Stimulated activated naive B cell treated with anti-CD40 and anti-IgM and Interleukin-4, amounts not matched to agents 10 μg/mL and 1 μg/mL and 100 μg/mL, for 72 hours (primary cell): ENCODE measurements at regions not wholly inside any gene's neighbourhood (a gene's known extent, or its start where the extent isn't known, plus 50 kb on each side); places are given as distances from the start of the nearest gene placed in this dataset.

Experiments used
- ATAC-seq, 2 donors: fragments of 150-1000 bp; cut with Tn5 transposase; replicated peaks; 2 replicates each; pipeline ENCODE4 v1.10.0; 2021; ENCODE audit warnings: moderate library complexity in 1 of 2
- DNase-seq: peaks from one replicate; pipeline ENCODE4 v3.0.0; 2021
- H3K27ac Mint-ChIP-seq: one replicate; pipeline ENCODE4 v1.8.0; 2022; ENCODE audit warnings: mild to moderate bottlenecking, mixed read lengths
- H3K27me3 Mint-ChIP-seq, 2 donors: one replicate each; pipeline ENCODE4 v1.8.0; 2022; ENCODE audit warnings: mixed read lengths in 2 of 2
- H3K36me3 Mint-ChIP-seq, 2 donors: one replicate each; pipeline ENCODE4 v1.8.0; 2022; ENCODE audit warnings: mixed read lengths in 2 of 2, mild to moderate bottlenecking in 1 of 2
- H3K4me1 Mint-ChIP-seq, 2 donors: one replicate each; pipeline ENCODE4 v1.8.0; 2022; ENCODE audit warnings: mixed read lengths in 2 of 2, mild to moderate bottlenecking in 1 of 2
- H3K4me3 Mint-ChIP-seq, 2 donors: one replicate each; pipeline ENCODE4 v1.8.0; 2022; ENCODE audit warnings: mild to moderate bottlenecking in 2 of 2, mixed read lengths in 2 of 2, moderate library complexity in 1 of 2
- H3K9me3 Mint-ChIP-seq, 2 donors: one replicate each; pipeline ENCODE4 v1.8.0; 2022; ENCODE audit warnings: mixed read lengths in 2 of 2, mild to moderate bottlenecking in 1 of 2

DNA sequence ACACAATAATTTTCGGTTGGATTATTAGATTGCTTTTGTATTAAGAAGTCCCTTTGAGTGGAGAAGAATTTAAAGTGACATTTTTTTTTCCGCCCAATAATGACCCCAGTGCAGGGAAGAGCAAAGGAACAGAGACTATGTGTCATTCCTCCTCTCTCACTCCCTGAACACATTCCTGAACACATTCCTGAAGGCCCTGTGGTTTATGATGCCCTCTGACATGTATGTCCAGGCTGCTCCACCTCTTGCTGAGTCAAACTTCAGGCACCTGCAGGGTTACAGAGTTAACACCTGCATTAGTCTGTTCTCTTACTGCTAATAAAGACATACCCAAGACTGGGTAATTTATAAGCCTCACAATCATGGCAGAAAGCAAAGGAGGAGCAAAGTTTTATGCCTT is 704.0 kb upstream of the LRRN3 start:
- Mint-ChIP-seq H3K4me3 (no peak overlapping the region), H3K9me3 (no peaks in the 10 kb centered on the region), H3K4me1 (no peaks in the 10 kb centered on the region), H3K27me3 (no peaks in the 10 kb centered on the region), H3K27ac (no peak overlapping the region), H3K36me3 (no peaks in the 10 kb centered on the region)
- DNase-seq: no peak
- no peak for ATAC-seq

- Mint-ChIP-seq H3K4me3 (no peak overlapping the region), H3K36me3 (no peaks in the 10 kb centered on the region), H3K4me1 (no peaks in the 10 kb centered on the region), H3K9me3 (peaks cover 0 to 4% of the 10 kb centered on the region in 2 donors), H3K27me3 (no peaks in the 10 kb centered on the region), H3K27ac (no peak overlapping the region)
- ATAC-seq: no peak
- DNase-seq: no peak
Observed at GRCh38 chr7:110387689-110388088, 703.2 kb upstream of the LRRN3 start.

DNA sequence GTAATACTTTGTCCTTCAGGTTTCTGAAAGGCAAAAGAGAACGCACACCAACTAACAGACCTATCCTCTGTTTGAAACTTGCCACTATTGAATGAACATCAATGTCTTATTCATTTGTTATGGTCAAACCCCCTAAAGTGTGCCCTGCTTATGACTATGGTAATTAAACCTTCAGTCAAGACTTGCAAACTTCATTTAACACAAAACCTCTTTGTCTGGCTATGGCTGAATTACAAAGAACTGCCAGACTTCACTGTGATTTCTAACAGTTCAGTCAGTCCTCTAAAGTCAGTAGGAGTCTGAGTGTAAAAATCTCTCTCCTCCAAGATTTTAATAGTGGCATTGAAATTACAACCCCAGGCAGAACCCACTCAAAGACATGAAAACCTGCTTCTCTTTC is 702.5 kb upstream of the LRRN3 start:
- Mint-ChIP-seq H3K27ac (no peak overlapping the region), H3K27me3 (no peaks in the 10 kb centered on the region), H3K36me3 (no peaks in the 10 kb centered on the region), H3K9me3 (peaks cover 0 to 4% of the 10 kb centered on the region in 2 donors), H3K4me3 (no peak overlapping the region), H3K4me1 (no peaks in the 10 kb centered on the region)
- no peak for ATAC-seq
- DNase-seq: no peak

- peaks cover 4% of the 10 kb centered on the region in 2 donors for H3K9me3 Mint-ChIP-seq
- no peak for ATAC-seq
- no peaks in the 10 kb centered on the region for H3K36me3 Mint-ChIP-seq
- no peak overlapping the region for H3K4me3 Mint-ChIP-seq
- no peaks in the 10 kb centered on the region for H3K4me1 Mint-ChIP-seq
- no peaks in the 10 kb centered on the region for H3K27me3 Mint-ChIP-seq
- DNase-seq: no peak
- no peak overlapping the region for H3K27ac Mint-ChIP-seq
Observed at GRCh38 chr7:110396021-110396420, 694.9 kb upstream of the LRRN3 start.

DNA sequence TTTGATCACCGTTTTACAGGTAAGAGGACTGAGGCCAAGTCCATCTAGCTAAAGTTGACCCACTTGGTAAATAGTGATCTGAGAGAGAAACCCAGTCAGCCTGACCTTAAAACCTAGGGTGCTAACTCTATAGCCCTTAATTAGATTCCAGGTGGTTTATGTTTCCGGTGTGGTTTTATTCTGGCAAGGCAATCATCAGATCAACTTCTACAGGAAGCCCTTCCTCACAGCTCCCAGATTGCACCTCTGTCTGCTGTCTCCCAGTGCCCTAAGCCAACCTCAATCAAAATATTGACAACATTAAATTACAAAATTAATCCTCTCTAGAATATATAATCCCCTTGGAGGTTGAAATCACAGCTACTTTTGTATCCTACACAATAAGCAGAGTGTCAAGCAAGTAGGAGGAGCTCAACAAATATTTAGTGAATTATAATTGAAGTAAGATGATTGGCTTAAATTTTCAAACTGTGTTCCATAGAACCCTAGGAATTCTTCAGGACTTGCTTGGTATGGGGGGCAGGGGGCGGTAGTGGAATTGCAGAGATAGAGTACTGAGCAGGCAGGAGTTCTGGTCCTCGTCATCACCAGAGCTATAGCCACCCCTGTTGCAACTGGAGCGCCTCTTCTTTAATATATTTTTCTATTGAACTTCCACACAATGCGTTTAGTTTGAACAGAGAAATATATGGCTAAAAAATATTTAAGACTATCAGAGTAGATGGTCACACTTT is 692.8 kb upstream of the LRRN3 start:
- H3K36me3 Mint-ChIP-seq: no peaks in the 10 kb centered on the region
- no peak overlapping the region for H3K4me3 Mint-ChIP-seq
- no peak overlapping the region for H3K27ac Mint-ChIP-seq
- DNase-seq (no peak), ATAC-seq (no peak)
- H3K27me3 Mint-ChIP-seq: no peaks in the 10 kb centered on the region
- H3K4me1 Mint-ChIP-seq: no peaks in the 10 kb centered on the region
- H3K9me3 Mint-ChIP-seq: peaks cover 0 to 4% of the 10 kb centered on the region in 2 donors

- Mint-ChIP-seq H3K27me3 (no peaks in the 10 kb centered on the region), H3K36me3 (no peaks in the 10 kb centered on the region), H3K4me1 (no peaks in the 10 kb centered on the region), H3K27ac (no peak overlapping the region), H3K4me3 (no peak overlapping the region), H3K9me3 (peaks cover 0 to 4% of the 10 kb centered on the region in 2 donors)
- ATAC-seq: no peak
- DNase-seq: no peak
Observed at GRCh38 chr7:110399421-110399820, 691.5 kb upstream of the LRRN3 start.

DNA sequence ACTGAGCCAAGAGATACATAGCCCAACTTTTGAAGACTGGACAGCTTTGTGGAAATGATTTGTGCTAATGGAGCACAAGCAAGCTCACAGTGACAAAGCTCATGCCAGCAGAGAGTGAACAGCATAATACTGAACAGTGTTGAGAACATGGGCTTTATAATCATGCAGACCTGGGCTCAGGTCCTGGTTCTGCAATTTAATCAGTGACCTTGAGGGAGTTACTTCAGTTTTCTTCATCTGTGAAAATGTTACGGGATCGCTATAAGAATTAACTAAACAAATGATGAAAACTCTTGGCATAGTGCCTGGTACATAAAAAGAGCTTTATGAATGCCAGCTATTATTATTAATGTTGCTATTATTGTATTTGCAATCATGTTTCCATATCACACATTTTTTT is 690.5 kb upstream of the LRRN3 start:
- no peak overlapping the region for H3K4me3 Mint-ChIP-seq
- H3K27ac Mint-ChIP-seq: no peak overlapping the region
- DNase-seq (no peak), ATAC-seq (no peak)
- H3K36me3 Mint-ChIP-seq: no peaks in the 10 kb centered on the region
- no peaks in the 10 kb centered on the region for H3K4me1 Mint-ChIP-seq
- peaks cover 0 to 4% of the 10 kb centered on the region in 2 donors for H3K9me3 Mint-ChIP-seq
- no peaks in the 10 kb centered on the region for H3K27me3 Mint-ChIP-seq

DNA sequence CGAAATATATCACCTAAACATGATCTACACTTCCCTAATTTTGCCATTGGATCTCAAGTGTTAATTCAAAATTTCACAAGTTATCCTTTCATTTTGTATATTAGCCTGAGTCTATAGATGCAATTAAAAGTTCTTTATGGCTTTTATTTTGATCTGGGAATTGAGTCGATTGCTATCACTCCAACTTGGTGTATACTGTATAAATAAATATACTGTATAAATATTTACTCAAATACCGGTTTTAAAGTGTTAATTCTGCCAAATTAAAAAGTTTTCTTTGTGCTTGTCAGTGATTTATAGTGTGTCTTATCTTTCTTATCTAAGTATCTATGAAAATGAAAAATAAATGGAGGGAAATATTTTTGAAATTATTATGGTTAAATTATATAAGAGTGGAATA is 683.7 kb upstream of the LRRN3 start:
- H3K27ac Mint-ChIP-seq: no peak overlapping the region
- no peaks in the 10 kb centered on the region for H3K4me1 Mint-ChIP-seq
- no peaks in the 10 kb centered on the region for H3K27me3 Mint-ChIP-seq
- ATAC-seq (no peak), DNase-seq (no peak)
- no peaks in the 10 kb centered on the region for H3K36me3 Mint-ChIP-seq
- H3K4me3 Mint-ChIP-seq: no peak overlapping the region
- H3K9me3 Mint-ChIP-seq: peaks cover 0 to 2% of the 10 kb centered on the region in 2 donors

GRCh38 chr7:110407706-110408105 is 683.2 kb upstream of the LRRN3 start:
- ATAC-seq (no peak), DNase-seq (no peak)
- Mint-ChIP-seq H3K4me1 (no peaks in the 10 kb centered on the region), H3K9me3 (peaks cover 0 to 2% of the 10 kb centered on the region in 2 donors), H3K27me3 (no peaks in the 10 kb centered on the region), H3K36me3 (no peaks in the 10 kb centered on the region), H3K4me3 (no peak overlapping the region), H3K27ac (no peak overlapping the region)

DNA sequence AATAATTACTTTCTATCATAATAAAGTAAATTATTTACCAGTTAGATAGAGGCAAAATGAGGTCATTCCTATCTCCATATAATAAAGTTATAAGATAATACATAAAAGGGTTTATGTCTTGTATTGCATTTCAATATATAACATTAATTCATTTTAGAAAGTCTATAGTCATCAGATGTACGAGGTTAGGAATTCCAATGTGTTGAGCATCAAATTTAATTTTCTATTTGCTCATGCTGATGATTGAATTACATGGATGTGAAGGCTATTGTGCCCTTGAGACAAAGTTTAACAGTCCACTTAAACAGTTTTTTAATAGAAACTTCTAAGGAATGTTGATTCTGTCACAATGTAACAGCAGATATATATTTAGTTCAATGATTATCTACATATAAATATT is 678.3 kb upstream of the LRRN3 start:
- no peaks in the 10 kb centered on the region for H3K4me1 Mint-ChIP-seq
- ATAC-seq: no peak

DNA sequence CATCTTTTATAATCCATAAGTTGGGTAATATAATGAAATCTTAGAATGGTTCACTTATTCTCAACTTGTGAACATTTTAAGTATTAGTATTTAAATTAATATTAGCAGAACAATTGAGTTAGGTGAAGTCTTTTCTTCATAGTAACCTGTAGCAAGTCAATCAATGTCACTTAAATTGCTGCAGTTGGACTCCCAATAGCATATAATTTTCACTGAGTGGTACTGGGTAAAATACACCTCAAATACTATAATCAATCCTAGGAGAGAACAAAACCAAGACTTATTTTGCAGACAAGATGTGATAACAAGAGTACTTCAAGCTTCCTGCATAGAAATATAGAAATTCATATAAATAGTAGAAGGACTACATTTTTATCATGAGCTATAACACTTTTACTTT is 677.9 kb upstream of the LRRN3 start:
- no peak for ATAC-seq
- Mint-ChIP-seq H3K4me1 (no peaks in the 10 kb centered on the region), H3K36me3 (no peaks in the 10 kb centered on the region)

More for the DNA sequence above, 678.3 kb upstream of the LRRN3 start:
- H3K36me3 Mint-ChIP-seq: no peaks in the 10 kb centered on the region
- DNase-seq: no peak
- H3K9me3 Mint-ChIP-seq: peaks cover 0 to 2% of the 10 kb centered on the region in 2 donors
- no peak overlapping the region for H3K27ac Mint-ChIP-seq
- no peaks in the 10 kb centered on the region for H3K27me3 Mint-ChIP-seq
- no peak overlapping the region for H3K4me3 Mint-ChIP-seq

GRCh38 chr7:110417611-110418010 is 673.3 kb upstream of the LRRN3 start:
- Mint-ChIP-seq H3K4me3 (no peak overlapping the region), H3K27ac (no peak overlapping the region), H3K9me3 (no peaks in the 10 kb centered on the region), H3K4me1 (no peaks in the 10 kb centered on the region), H3K27me3 (no peaks in the 10 kb centered on the region), H3K36me3 (no peaks in the 10 kb centered on the region)
- ATAC-seq (no peak), DNase-seq (no peak)

More for the DNA sequence above, 677.9 kb upstream of the LRRN3 start:
- no peaks in the 10 kb centered on the region for H3K27me3 Mint-ChIP-seq
- no peak overlapping the region for H3K27ac Mint-ChIP-seq
- DNase-seq: no peak
- no peak overlapping the region for H3K4me3 Mint-ChIP-seq
- peaks cover 0 to 2% of the 10 kb centered on the region in 2 donors for H3K9me3 Mint-ChIP-seq

DNA sequence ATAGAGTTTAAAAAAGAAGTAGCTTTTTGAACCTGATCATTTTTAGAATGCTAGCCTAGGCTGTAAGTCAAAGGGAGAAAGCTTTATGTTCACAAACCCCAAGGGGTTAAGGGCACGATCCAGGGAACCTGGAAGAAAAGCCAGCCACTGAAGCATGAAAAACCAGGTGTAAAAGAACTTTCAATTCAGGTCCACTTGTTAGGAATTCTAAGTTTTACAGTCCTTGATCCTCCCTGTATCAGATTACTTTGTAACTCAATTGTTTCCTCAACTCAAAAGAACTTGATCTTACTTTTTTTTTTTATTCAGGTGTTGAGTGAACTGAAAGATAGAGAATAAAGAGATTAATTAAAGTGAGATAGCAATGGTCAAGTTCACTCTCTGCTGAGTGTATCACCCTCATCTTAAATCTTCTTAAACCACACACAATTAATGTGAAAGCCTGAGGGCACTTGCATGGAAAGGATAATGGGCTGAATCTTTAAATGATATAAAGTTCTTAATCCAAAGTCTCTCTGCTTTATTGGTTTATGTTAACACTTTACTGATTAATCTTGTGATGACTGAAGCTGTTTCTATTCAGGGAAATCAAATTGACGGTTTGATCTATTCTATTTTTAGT is 672.2 kb upstream of the LRRN3 start:
- Mint-ChIP-seq H3K27me3 (no peaks in the 10 kb centered on the region), H3K4me1 (no peaks in the 10 kb centered on the region), H3K9me3 (no peaks in the 10 kb centered on the region), H3K27ac (no peak overlapping the region), H3K36me3 (no peaks in the 10 kb centered on the region), H3K4me3 (no peak overlapping the region)
- DNase-seq: no peak
- ATAC-seq: no peak

DNA sequence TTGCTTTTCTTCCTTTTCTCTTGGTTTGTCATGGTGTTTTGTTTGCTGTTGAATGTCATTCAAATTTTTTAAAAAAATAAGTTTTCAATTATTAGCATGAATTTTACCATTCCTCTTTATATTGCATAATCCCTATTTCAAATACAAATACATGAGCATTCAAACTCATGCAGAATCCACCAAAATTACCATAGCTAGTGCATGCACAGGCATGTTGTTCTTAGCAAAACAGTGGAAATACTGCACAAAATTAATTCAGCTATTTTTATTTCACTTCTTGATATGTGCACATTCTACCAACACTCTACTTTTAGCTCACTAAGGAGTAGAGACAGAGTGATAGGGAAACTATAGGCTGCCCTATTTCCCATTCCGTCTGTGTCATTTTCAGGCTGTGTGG is 670.1 kb upstream of the LRRN3 start:
- no peaks in the 10 kb centered on the region for H3K4me1 Mint-ChIP-seq
- no peak overlapping the region for H3K27ac Mint-ChIP-seq
- DNase-seq (no peak), ATAC-seq (no peak)
- H3K36me3 Mint-ChIP-seq: no peaks in the 10 kb centered on the region
- no peak overlapping the region for H3K4me3 Mint-ChIP-seq
- H3K27me3 Mint-ChIP-seq: no peaks in the 10 kb centered on the region
- H3K9me3 Mint-ChIP-seq: no peaks in the 10 kb centered on the region

- Mint-ChIP-seq H3K36me3 (no peaks in the 10 kb centered on the region), H3K27me3 (no peaks in the 10 kb centered on the region), H3K4me1 (no peaks in the 10 kb centered on the region), H3K9me3 (no peaks in the 10 kb centered on the region), H3K4me3 (no peak overlapping the region), H3K27ac (no peak overlapping the region)
- ATAC-seq (no peak), DNase-seq (no peak)
Observed at GRCh38 chr7:110421490-110422241, 669.3 kb upstream of the LRRN3 start.
